ENCODE measurements at regions not wholly inside any gene's neighbourhood (a gene's known extent, or its start where the extent isn't known, plus 50 kb on each side); places are given as distances from the start of the nearest gene placed in this dataset.

- Histone ChIP-seq H3K36me3 (no peaks in the 10 kb centered on the region), H3K27ac (no peak overlapping the region), H3K79me2 (ENCODE audit: low read depth) (no peaks in the 10 kb centered on the region), H3K4me3 (no peak overlapping the region), H3K27me3 (no peaks in the 10 kb centered on the region), H3F3A (ENCODE audit: low read depth) (no peaks in the 10 kb centered on the region), H3K4me1 (no peaks in the 10 kb centered on the region), H3K9ac (no peak overlapping the region), H4K20me1 (ENCODE audit: low read depth) (no peaks in the 10 kb centered on the region), H2AFZ (replicated peaks) (no peak overlapping the region), H3K9me3 (ENCODE audit: low read depth) (no peaks in the 10 kb centered on the region), H3K4me2 (no peak overlapping the region)
- Mint-ChIP-seq H3K4me3 (no peak overlapping the region), H3K36me3 (no peaks in the 10 kb centered on the region), H3K4me1 (no peaks in the 10 kb centered on the region), H3K9me3 (peaks cover 8% of the 10 kb centered on the region), H3K27me3 (ENCODE audit: insufficient read depth, low read depth) (peaks cover 20% of the 10 kb centered on the region), H3K27ac (no peak overlapping the region)
- TF ChIP-seq CTCF (IDR thresholded peaks at IDR 0.05) (no peak), EZH2phosphoT487 (IDR thresholded peaks at IDR 0.05) (no peak), EZH2 (IDR thresholded peaks at IDR 0.05) (no peak)
- no peak for DNase-seq (ENCODE audit: low spot score)
Measured at GRCh38 chr12:127565241-127565640, 701.7 kb upstream of the TMEM132C start.

GRCh38 chr12:127567531-127567930, 699.4 kb upstream of the TMEM132C start:
- no peaks in the 10 kb centered on the region for H3K9me3 ChIP-seq (ENCODE audit: low read depth)
- peaks cover 16% of the 10 kb centered on the region for H3K4me1 Mint-ChIP-seq
- H2AFZ ChIP-seq (replicated peaks) = no peak overlapping the region
- no peaks in the 10 kb centered on the region for H4K20me1 ChIP-seq (ENCODE audit: low read depth)
- H3K4me2 ChIP-seq = no peak overlapping the region
- no peaks in the 10 kb centered on the region for H3K36me3 ChIP-seq
- H3K79me2 ChIP-seq (ENCODE audit: low read depth) = no peaks in the 10 kb centered on the region
- H3K27me3 Mint-ChIP-seq (ENCODE audit: insufficient read depth, low read depth) = peaks cover 24% of the 10 kb centered on the region
- H3K27ac Mint-ChIP-seq = no peak overlapping the region
- H3K4me3 Mint-ChIP-seq = peak overlapping the region; percentile 3
- H3K27me3 ChIP-seq = no peaks in the 10 kb centered on the region
- H3K36me3 Mint-ChIP-seq = no peaks in the 10 kb centered on the region
- no peak overlapping the region for H3K4me3 ChIP-seq
- no peak for TF ChIP-seq EZH2 (IDR thresholded peaks at IDR 0.05)
- no peak for TF ChIP-seq EZH2phosphoT487 (IDR thresholded peaks at IDR 0.05)
- TF ChIP-seq CTCF (IDR thresholded peaks at IDR 0.05) = no peak
- no peak for DNase-seq (ENCODE audit: low spot score)
- peaks cover 8% of the 10 kb centered on the region for H3K9me3 Mint-ChIP-seq
- H3K9ac ChIP-seq = no peak overlapping the region
- no peaks in the 10 kb centered on the region for H3F3A ChIP-seq (ENCODE audit: low read depth)
- peaks cover 6% of the 10 kb centered on the region for H3K4me1 ChIP-seq
- no peak overlapping the region for H3K27ac ChIP-seq

DNA sequence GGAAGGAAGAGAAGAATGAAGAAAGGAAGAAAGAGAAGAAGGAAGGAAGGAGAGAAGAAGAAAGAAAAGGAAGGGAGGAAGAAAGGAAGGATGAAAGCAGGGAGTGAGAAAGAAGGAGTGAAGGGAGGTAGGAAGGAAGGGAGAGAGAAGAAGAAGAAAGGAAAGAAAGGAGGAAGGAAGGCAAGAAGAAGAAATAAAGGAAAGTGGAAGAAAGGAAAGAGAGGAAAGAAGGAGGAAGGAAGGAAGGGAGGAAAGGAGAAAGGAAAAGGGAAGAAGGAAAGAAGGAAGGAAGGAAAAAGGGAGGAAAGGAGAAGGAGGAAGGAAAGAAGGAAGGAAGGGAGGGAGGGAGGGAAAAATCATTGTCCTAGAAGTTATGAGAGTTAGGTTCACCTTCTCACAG, 696.6 kb upstream of the TMEM132C start:
- H3K9me3 Mint-ChIP-seq = peaks cover 5% of the 10 kb centered on the region
- H2AFZ ChIP-seq (replicated peaks) = no peak overlapping the region

More for the DNA sequence above, 696.6 kb upstream of the TMEM132C start:
- no peaks in the 10 kb centered on the region for H3K79me2 ChIP-seq (ENCODE audit: low read depth)
- H3K4me2 ChIP-seq = no peak overlapping the region
- no peak overlapping the region for H3K27ac ChIP-seq
- Mint-ChIP-seq H3K4me1 (peaks cover 21% of the 10 kb centered on the region), H3K27ac (peak overlapping the region; percentile 1), H3K4me3 (no peak overlapping the region), H3K36me3 (no peaks in the 10 kb centered on the region), H3K27me3 (ENCODE audit: insufficient read depth, low read depth) (peaks cover 26% of the 10 kb centered on the region)
- no peaks in the 10 kb centered on the region for H3K9me3 ChIP-seq (ENCODE audit: low read depth)
- peaks cover 11% of the 10 kb centered on the region for H3K4me1 ChIP-seq
- no peak overlapping the region for H3K4me3 ChIP-seq
- no peaks in the 10 kb centered on the region for H4K20me1 ChIP-seq (ENCODE audit: low read depth)
- no peaks in the 10 kb centered on the region for H3K36me3 ChIP-seq
- DNase-seq (ENCODE audit: low spot score) = no peak
- no peaks in the 10 kb centered on the region for H3K27me3 ChIP-seq
- TF ChIP-seq CTCF (IDR thresholded peaks at IDR 0.05) (no peak), EZH2phosphoT487 (IDR thresholded peaks at IDR 0.05) (no peak)
- no peaks in the 10 kb centered on the region for H3F3A ChIP-seq (ENCODE audit: low read depth)
- H3K9ac ChIP-seq = no peak overlapping the region
